A549 (cell line): ENCODE measurements at regions not wholly inside any gene's neighbourhood (a gene's known extent, or its start where the extent isn't known, plus 50 kb on each side); places are given as distances from the start of the nearest gene placed in this dataset.

Experiments
- ATAC-seq, 2 experiments: fragments of 200-7000 bp in 1 of 2; fragments of >200 bp in 1 of 2; cut with Nextera tagmentation in 1 of 2; cut with Tn5 transposase in 1 of 2; 3 replicates each; pipeline versions ENCODE4 v1.8.0 to v1.9.1; 2018 to 2020; ENCODE audit warnings: mild to moderate bottlenecking in 1 of 2, moderate library complexity in 1 of 2
- CTCF ChIA-PET: fragments of 300-600 bp; sonication (Branson Sonifier 250); formaldehyde crosslinking; extraction: SDS; loops from one replicate; lab custom pipeline; 2021; ENCODE audit warnings: antibody characterized with exemption, inconsistent platforms; lab: Yijun Ruan, JAX
- POLR2A ChIA-PET: fragments of 350-600 bp; formaldehyde crosslinking; extraction: SDS; loops from one replicate; lab custom pipeline; 2021; ENCODE audit warnings: antibody characterized with exemption, inconsistent platforms; lab: Yijun Ruan, JAX
- DNase-seq, 2 experiments: peaks; one replicate each; pipeline versions ENCODE4 v3.0.0 to v3.0.0-alpha.2; 2011 to 2016; ENCODE audit warnings: low read depth in 1 of 2, low spot score in 1 of 2
- FAIRE-seq: peaks from 2 replicates; lab custom pipeline; 2011; peaks lifted over from hg19 to GRCh38; lab: Jason Lieb, UNC
- H3K27ac ChIP-seq, 2 experiments: fragments of >200 bp; sonication (Bioruptor Twin); formaldehyde crosslinking; 3 replicates each; pipeline ENCODE4 v1.5.1; 2016 to 2017
- H3K4me1 ChIP-seq: fragments of >200 bp; sonication (Bioruptor Twin); formaldehyde crosslinking; 3 replicates; pipeline ENCODE4 v1.6.1; 2016
- H3K4me2 ChIP-seq: fragments of >200 bp; sonication (Bioruptor Twin); formaldehyde crosslinking; 3 replicates; pipeline ENCODE4 v1.6.1; 2016
- H3K4me3 ChIP-seq: fragments of >200 bp; sonication (Bioruptor Twin); formaldehyde crosslinking; 3 replicates; pipeline ENCODE4 v1.5.1; 2016
- H3K9me3 ChIP-seq: fragments of >200 bp; sonication (Bioruptor Twin); formaldehyde crosslinking; 3 replicates; pipeline ENCODE4 v1.6.1; 2016
- BHLHE40 ChIP-seq: IDR thresholded peaks from 2 replicates; pipeline ENCODE4 v1.6.1; 2012; ENCODE audit warnings: low read depth, low read length, inconsistent platforms
- CBX2 ChIP-seq: fragments of 200-600 bp; sonication (generic); IDR thresholded peaks from 2 replicates; pipeline ENCODE4 v1.6.1; 2016; ENCODE audit warnings: low read depth, mild to moderate bottlenecking, borderline replicate concordance
- CBX8 ChIP-seq: fragments of 200-600 bp; sonication (generic); IDR thresholded peaks from 2 replicates; pipeline ENCODE4 v1.6.1; 2016
- CHD4 ChIP-seq: fragments of 200-600 bp; sonication (generic); IDR thresholded peaks from 2 replicates; pipeline ENCODE4 v1.6.1; 2016; ENCODE audit warnings: antibody characterized with exemption, mild to moderate bottlenecking, borderline replicate concordance
- EHMT2 ChIP-seq: fragments of 200-600 bp; sonication (generic); IDR thresholded peaks from 2 replicates; pipeline ENCODE4 v1.6.1; 2016; ENCODE audit warnings: antibody characterized with exemption, low read depth, mild to moderate bottlenecking, moderate library complexity
- ELK1 ChIP-seq: fragments of 150-350 bp; IDR thresholded peaks from 2 replicates; pipeline ENCODE4 v1.6.1; 2014; ENCODE audit warnings: low read depth, mild to moderate bottlenecking, low read length
- EP300 ChIP-seq, 2 experiments: fragments of >200 bp; sonication (Bioruptor Twin); formaldehyde crosslinking; IDR thresholded peaks; 2 replicates in 1 of 2; 3 replicates in 1 of 2; pipeline ENCODE4 v1.6.1; 2016 to 2017
- HOXB5 ChIP-seq: fragments of 250-450 bp; sonication (Bioruptor Pico); IDR thresholded peaks from 2 replicates; pipeline ENCODE4 v1.5.0; 2020; ENCODE audit warnings: mild to moderate bottlenecking, moderate library complexity
- KDM1A ChIP-seq: fragments of 200-600 bp; sonication (generic); IDR thresholded peaks from 2 replicates; pipeline ENCODE4 v1.6.1; 2016; ENCODE audit warnings: low read depth, mild to moderate bottlenecking
- MAX ChIP-seq: IDR thresholded peaks from 2 replicates; pipeline ENCODE4 v1.6.1; 2012
- NR3C1 ChIP-seq: fragments of >200 bp; sonication (Bioruptor Twin); formaldehyde crosslinking; IDR thresholded peaks from 3 replicates; pipeline ENCODE4 v1.6.1; 2017
- POLR2AphosphoS2 ChIP-seq: conservative IDR thresholded peaks from 2 replicates; pipeline ENCODE4 v1.6.1; 2012; ENCODE audit warnings: low read length, improper control_type of control experiment, inconsistent platforms
- REST ChIP-seq: fragments of 200-600 bp; sonication (generic); IDR thresholded peaks from 2 replicates; pipeline ENCODE4 v1.6.1; 2016; ENCODE audit warnings: antibody characterized with exemption, mild to moderate bottlenecking, moderate library complexity
- ZSCAN20 ChIP-seq: fragments of 250-450 bp; sonication (Bioruptor Pico); IDR thresholded peaks from 2 replicates; pipeline ENCODE4 v1.8.0; 2022; ENCODE audit warnings: mild to moderate bottlenecking, moderate library complexity
- WGBS: methylation state at CpG from one replicate; pipeline ENCODE4 v1.1.6; 2017; ENCODE audit errors: missing lambda C conversion rate; 5-methylcytosine and 5-hydroxymethylcytosine counted together
- TF ChIP-seq, protein P1 (sequence below): fragments of 450-650 bp; IDR thresholded peaks from 2 replicates; pipeline ENCODE4 v1.6.1; 2014; ENCODE audit warnings: antibody characterized with exemption

- Histone ChIP-seq H3K4me2 (no peak overlapping the region), H3K27ac (no peak overlapping the region), H3K4me1 (no peaks in the 10 kb centered on the region), H3K9me3 (no peaks in the 10 kb centered on the region; the same call in 2 of the 3 replicates), H3K4me3 (no peak overlapping the region)
- ATAC-seq (no peak), FAIRE-seq (no peak), DNase-seq (no peak)
- ChIA-PET CTCF (no interaction called here), POLR2A (no interaction called here)
- TF ChIP-seq ELK1 (no peak), ZSCAN20 (CRISPR knock-in tag) (no peak), POLR2AphosphoS2 (no peak), KDM1A (no peak)
- 50% methylated on average over 9 of the region's 9 CpGs for WGBS
Measured at GRCh38 chr12:125871811-125872594, 806.8 kb downstream of the AACS start.

DNA sequence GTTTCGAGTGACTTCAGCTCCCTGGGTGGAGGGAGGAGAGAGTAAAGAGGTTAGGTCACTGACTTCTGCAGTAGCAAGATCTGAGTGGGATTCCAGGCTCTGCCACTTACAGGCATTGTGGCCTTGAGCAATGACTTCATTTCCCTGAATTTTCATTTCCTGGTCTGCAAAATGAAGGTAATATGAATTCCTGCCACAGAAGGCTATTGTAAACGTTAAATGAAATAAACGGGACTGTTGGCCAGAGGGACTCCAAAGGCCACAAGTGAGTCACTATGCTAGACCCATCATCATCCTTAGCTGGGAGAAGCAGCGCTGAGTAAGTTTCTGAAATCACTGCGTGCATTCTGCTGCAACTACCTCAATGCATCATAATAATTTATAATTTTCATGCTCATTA lies 807.8 kb downstream of the AACS start:
- DNase-seq (no peak), FAIRE-seq (no peak), ATAC-seq (no peak)
- no peak overlapping the region for H3K4me2 ChIP-seq
- H3K9me3 ChIP-seq: no peaks in the 10 kb centered on the region; the same call in 2 of the 3 replicates
- CTCF ChIA-PET: no interaction called here
- POLR2A ChIA-PET: no interaction called here
- 2% methylated on average over 5 of the region's 5 CpGs for WGBS
- no peak overlapping the region for H3K27ac ChIP-seq
- H3K4me1 ChIP-seq: no peaks in the 10 kb centered on the region
- no peak for TF ChIP-seq CBX8
- TF ChIP-seq CBX2: no peak
- TF ChIP-seq, protein P1, sequence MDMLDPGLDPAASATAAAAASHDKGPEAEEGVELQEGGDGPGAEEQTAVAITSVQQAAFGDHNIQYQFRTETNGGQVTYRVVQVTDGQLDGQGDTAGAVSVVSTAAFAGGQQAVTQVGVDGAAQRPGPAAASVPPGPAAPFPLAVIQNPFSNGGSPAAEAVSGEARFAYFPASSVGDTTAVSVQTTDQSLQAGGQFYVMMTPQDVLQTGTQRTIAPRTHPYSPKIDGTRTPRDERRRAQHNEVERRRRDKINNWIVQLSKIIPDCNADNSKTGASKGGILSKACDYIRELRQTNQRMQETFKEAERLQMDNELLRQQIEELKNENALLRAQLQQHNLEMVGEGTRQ: no peak
- no peak for TF ChIP-seq CHD4
- H3K4me3 ChIP-seq: no peak overlapping the region

DNA sequence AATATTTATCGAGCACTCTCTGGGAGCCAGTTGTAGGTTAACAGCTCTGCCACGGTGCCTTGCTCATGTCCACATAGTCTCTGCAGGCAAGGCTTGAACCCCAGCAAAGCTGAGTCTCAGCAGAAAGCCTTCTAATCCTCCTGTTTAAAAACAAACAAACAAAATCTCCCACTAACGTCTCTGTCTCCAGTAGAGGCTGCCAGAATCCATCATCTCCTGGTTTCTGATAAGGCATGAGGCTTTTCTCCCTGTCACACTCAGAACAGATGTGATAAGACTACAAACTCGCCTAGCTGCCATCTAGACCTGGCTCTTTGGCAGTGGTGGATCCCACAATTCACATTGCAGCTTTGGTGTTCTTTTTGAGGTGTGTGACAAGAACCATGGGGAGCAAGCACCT lies 813.2 kb downstream of the AACS start:
- WGBS: 0% methylated on average over 4 of the region's 4 CpGs
- no peak for TF ChIP-seq HOXB5
- TF ChIP-seq MAX: no peak
- TF ChIP-seq EHMT2: no peak
- TF ChIP-seq EP300 (IDR thresholded peaks at IDR 0.05): no peak
- TF ChIP-seq BHLHE40: no peak
- no peak for TF ChIP-seq NR3C1
- no peak for TF ChIP-seq REST
- H3K4me3 ChIP-seq: no peak overlapping the region
- H3K4me2 ChIP-seq: no peak overlapping the region
- no peak overlapping the region for H3K27ac ChIP-seq
- ChIA-PET CTCF (no interaction called here), POLR2A (no interaction called here)
- no peaks in the 10 kb centered on the region for H3K9me3 ChIP-seq
- ATAC-seq: no peak
- FAIRE-seq: no peak
- no peak for DNase-seq
- H3K4me1 ChIP-seq: no peaks in the 10 kb centered on the region
